Nephron progenitor cell (in vitro differentiated cells): ENCODE measurements at regions not wholly inside any gene's neighbourhood (a gene's known extent, or its start where the extent isn't known, plus 50 kb on each side); places are given as distances from the start of the nearest gene placed in this dataset.

Experiments used
- DNase-seq: peaks from one replicate; pipeline ENCODE4 v3.0.0; 2021
- H3K27ac Mint-ChIP-seq: 2 replicates; pipeline ENCODE4 v1.8.0; 2021; ENCODE audit warnings: mild to moderate bottlenecking, moderate library complexity, mixed read lengths
- H3K27me3 Mint-ChIP-seq: 2 replicates; pipeline ENCODE4 v1.8.0; 2021; ENCODE audit warnings: mild to moderate bottlenecking, low read depth, mixed read lengths; ENCODE audit not compliant: poor library complexity
- H3K36me3 Mint-ChIP-seq: 2 replicates; pipeline ENCODE4 v1.8.0; 2021; ENCODE audit warnings: low read depth, mixed read lengths
- H3K4me1 Mint-ChIP-seq: 2 replicates; pipeline ENCODE4 v1.8.0; 2021; ENCODE audit warnings: mixed read lengths
- H3K4me3 Mint-ChIP-seq: 2 replicates; pipeline ENCODE4 v1.8.0; 2021; ENCODE audit warnings: mild to moderate bottlenecking, moderate library complexity, mixed read lengths
- H3K9me3 Mint-ChIP-seq: 2 replicates; pipeline ENCODE4 v1.8.0; 2021; ENCODE audit warnings: mild to moderate bottlenecking, moderate library complexity, mixed read lengths
- TF ChIP-seq, protein P1 (sequence below): fragments of 200-600 bp; sonication (generic); IDR thresholded peaks from 2 replicates; pipeline ENCODE4 v1.5.0; 2021; ENCODE audit warnings: antibody characterized with exemption

DNA sequence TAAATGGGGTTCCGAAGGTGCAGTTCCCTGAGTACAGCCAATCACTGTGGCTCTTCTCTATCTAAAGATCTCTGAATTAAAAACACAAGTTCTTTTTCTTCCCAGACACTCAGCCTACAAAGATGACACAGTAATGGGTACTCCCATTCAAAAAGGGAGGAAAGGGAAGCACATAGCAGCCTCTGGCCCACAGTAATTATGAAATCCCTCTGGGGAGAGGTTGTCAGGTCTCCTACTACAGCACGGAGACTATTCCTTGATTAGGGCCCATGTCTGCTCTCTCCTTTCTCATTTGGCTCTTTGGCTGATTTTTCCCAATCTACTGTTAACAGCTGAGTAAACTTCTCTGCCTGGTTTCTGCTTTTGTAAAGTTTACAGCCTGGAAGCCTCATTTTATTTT lies 62.0 kb upstream of the RANBP3L start:
- Mint-ChIP-seq H3K27ac (peak overlapping the region; percentile 69), H3K4me1 (peaks cover 38% of the 10 kb centered on the region), H3K4me3 (no peak overlapping the region), H3K27me3 (no peaks in the 10 kb centered on the region), H3K36me3 (no peaks in the 10 kb centered on the region), H3K9me3 (no peaks in the 10 kb centered on the region)
- no peak for DNase-seq
- TF ChIP-seq, protein P1, sequence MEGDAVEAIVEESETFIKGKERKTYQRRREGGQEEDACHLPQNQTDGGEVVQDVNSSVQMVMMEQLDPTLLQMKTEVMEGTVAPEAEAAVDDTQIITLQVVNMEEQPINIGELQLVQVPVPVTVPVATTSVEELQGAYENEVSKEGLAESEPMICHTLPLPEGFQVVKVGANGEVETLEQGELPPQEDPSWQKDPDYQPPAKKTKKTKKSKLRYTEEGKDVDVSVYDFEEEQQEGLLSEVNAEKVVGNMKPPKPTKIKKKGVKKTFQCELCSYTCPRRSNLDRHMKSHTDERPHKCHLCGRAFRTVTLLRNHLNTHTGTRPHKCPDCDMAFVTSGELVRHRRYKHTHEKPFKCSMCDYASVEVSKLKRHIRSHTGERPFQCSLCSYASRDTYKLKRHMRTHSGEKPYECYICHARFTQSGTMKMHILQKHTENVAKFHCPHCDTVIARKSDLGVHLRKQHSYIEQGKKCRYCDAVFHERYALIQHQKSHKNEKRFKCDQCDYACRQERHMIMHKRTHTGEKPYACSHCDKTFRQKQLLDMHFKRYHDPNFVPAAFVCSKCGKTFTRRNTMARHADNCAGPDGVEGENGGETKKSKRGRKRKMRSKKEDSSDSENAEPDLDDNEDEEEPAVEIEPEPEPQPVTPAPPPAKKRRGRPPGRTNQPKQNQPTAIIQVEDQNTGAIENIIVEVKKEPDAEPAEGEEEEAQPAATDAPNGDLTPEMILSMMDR, result no peak

DNA sequence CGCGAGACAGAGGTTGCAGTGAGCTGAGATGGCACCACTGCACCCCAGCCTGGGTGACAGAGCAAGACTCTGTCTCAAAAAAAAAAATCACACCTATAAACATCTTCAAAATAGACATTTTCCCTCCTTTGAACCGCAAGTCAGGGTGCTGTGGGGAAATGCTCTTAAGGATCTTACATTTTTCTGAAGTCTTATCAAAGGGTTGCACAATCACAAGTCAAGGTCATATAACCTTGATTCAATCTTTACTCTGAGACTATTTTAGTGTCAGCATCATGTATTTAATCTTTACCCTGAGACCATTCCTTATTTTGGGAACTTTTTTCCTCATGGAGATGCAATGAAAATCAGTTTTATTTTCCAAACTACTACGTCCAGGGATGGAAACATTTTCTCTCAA lies 62.8 kb upstream of the RANBP3L start:
- Mint-ChIP-seq H3K27me3 (no peaks in the 10 kb centered on the region), H3K4me1 (peaks cover 39% of the 10 kb centered on the region), H3K4me3 (no peak overlapping the region), H3K36me3 (no peaks in the 10 kb centered on the region), H3K9me3 (no peaks in the 10 kb centered on the region), H3K27ac (no peak overlapping the region)
- TF ChIP-seq, protein P1, result no peak
- no peak for DNase-seq

DNA sequence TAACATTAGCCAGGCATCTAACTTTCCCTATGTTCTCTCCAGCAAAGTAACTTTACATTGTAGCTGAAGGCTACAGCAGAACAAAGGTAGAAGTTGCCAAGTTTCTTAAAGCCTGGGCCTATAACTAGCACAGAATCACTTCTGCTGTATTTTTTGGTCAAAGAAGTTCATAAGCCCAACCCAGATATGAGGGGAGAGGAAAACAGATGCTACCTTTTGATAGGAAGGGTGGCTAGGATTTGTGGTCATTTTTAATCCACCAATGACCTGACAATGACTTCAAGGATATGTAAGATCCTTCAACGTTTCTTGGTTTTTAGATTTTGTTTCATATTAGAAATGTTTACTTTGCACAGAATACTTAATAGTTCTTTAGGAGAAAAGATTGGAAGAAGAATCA lies 64.2 kb upstream of the RANBP3L start:
- no peak for DNase-seq
- H3K36me3 Mint-ChIP-seq, result no peaks in the 10 kb centered on the region
- TF ChIP-seq, protein P1, result no peak

DNA sequence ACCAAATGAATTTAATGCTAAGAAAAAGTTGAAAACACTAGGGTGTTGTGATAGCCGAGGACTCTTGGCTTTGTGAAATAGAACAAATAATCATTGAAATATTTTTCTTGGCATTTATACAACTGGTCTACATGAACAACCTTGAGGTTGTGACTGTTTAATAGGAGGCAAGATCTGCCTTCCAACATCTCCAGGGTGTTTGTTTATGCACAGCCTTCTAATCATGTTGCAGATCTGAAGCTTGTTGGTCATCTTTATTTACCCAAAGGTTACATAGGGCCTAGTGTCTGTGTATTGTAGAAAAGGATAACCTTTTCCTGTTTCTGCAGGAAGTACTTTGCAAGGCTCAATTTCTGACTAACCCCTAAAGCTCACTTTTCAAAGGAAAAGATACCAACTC lies 65.2 kb upstream of the RANBP3L start:
- Mint-ChIP-seq H3K27ac (no peak overlapping the region), H3K27me3 (peaks cover 5% of the 10 kb centered on the region), H3K4me1 (peaks cover 34% of the 10 kb centered on the region), H3K36me3 (no peaks in the 10 kb centered on the region), H3K4me3 (no peak overlapping the region), H3K9me3 (no peaks in the 10 kb centered on the region)
- TF ChIP-seq, protein P1, result no peak
- no peak for DNase-seq

More for the DNA sequence above, 64.2 kb upstream of the RANBP3L start:
- H3K27me3 Mint-ChIP-seq, result peaks cover 5% of the 10 kb centered on the region
- H3K4me1 Mint-ChIP-seq, result peaks cover 34% of the 10 kb centered on the region
- no peak overlapping the region for H3K27ac Mint-ChIP-seq
- no peak overlapping the region for H3K4me3 Mint-ChIP-seq
- no peaks in the 10 kb centered on the region for H3K9me3 Mint-ChIP-seq

DNA sequence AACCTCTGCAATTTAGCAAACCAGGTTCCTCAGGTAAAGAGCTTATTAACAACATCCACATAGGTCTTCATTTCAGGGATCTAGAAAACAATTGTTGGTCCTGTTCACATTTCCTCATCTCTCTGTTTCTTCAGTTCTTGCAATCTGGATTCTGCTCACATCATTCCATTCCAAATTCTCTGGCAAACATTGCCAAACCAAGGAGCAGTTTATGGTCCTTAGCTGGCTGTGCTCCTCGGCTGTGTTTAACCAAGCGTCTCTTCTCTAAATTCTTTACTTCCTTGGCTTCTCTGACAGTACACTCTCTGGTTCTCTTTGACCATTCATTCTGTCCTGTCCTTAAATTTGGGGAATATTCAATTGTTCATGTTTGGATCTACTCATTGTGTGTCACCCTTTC lies 65.8 kb upstream of the RANBP3L start:
- Mint-ChIP-seq H3K27me3 (peaks cover 5% of the 10 kb centered on the region), H3K9me3 (no peaks in the 10 kb centered on the region), H3K4me1 (peaks cover 34% of the 10 kb centered on the region), H3K36me3 (no peaks in the 10 kb centered on the region), H3K4me3 (no peak overlapping the region), H3K27ac (peak overlapping the region; percentile 39)
- no peak for DNase-seq
- TF ChIP-seq, protein P1, result no peak

DNA sequence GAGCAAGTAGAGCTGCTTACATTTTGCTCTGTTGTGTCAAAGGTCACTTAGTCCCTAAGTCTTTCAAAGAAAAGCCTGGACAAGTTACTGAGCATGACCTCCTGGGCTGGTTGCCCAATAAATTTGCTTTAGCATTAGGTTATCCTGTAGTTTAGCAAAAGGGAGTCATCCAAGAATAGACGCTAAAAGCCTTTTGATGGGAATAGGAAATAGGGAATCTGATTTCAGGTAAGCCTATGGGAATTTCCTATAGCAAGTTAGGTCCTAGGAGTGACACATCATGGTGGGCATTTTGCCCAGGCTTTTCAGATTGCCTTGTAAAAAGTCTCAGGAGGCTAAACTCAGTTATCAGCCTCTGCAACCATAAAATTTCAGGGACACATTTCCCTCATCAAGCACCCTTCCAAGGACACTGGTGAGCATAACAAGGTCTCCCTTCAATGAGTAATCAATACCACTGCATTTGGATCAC lies 67.6 kb upstream of the RANBP3L start:
- H3K4me3 Mint-ChIP-seq, result no peak overlapping the region
- peaks cover 5% of the 10 kb centered on the region for H3K27me3 Mint-ChIP-seq
- no peak for DNase-seq
- H3K36me3 Mint-ChIP-seq, result no peaks in the 10 kb centered on the region
- peaks cover 34% of the 10 kb centered on the region for H3K4me1 Mint-ChIP-seq
- H3K9me3 Mint-ChIP-seq, result no peaks in the 10 kb centered on the region
- TF ChIP-seq, protein P1, result no peak
- peak overlapping the region; percentile 51 for H3K27ac Mint-ChIP-seq
